ENCODE measurements at regions not wholly inside any gene's neighbourhood (a gene's known extent, or its start where the extent isn't known, plus 50 kb on each side); places are given as distances from the start of the nearest gene placed in this dataset.

GRCh38 chr20:10949930-10950783 is 276.4 kb upstream of the JAG1 start:
- H3K4me3 ChIP-seq: no peak overlapping the region
- no peak for TF ChIP-seq CTCF (IDR thresholded peaks at IDR 0.05; ENCODE audit: borderline replicate concordance)
- intact Hi-C loops (cut with micrococcal nuclease): no loop called here

GRCh38 chr20:10951216-10951615 is 277.4 kb upstream of the JAG1 start:
- TF ChIP-seq CTCF (IDR thresholded peaks at IDR 0.05; ENCODE audit: borderline replicate concordance): no peak
- Histone ChIP-seq H3K4me3 (no peak overlapping the region), H3K4me1 (peaks cover 15% of the 10 kb centered on the region), H3K27me3 (ENCODE audit: low read depth) (no peaks in the 10 kb centered on the region), H3K27ac (replicated peaks) (no peak overlapping the region), H3K36me3 (no peaks in the 10 kb centered on the region), H3K9me3 (replicated peaks) (no peaks in the 10 kb centered on the region)
- DNase-seq: no peak
- intact Hi-C loops (cut with micrococcal nuclease): no loop called here

More at GRCh38 chr20:10949930-10950783, 276.4 kb upstream of the JAG1 start:
- no peaks in the 10 kb centered on the region for H3K27me3 ChIP-seq (ENCODE audit: low read depth)
- no peaks in the 10 kb centered on the region for H3K9me3 ChIP-seq (replicated peaks)
- H3K4me1 ChIP-seq: peaks cover 5% of the 10 kb centered on the region
- no peak overlapping the region for H3K27ac ChIP-seq (replicated peaks)
- DNase-seq: no peak
- no peaks in the 10 kb centered on the region for H3K36me3 ChIP-seq

- no peak for TF ChIP-seq CTCF (IDR thresholded peaks at IDR 0.05; ENCODE audit: borderline replicate concordance)
- H3K27ac ChIP-seq (replicated peaks): no peak overlapping the region
- H3K4me3 ChIP-seq: no peak overlapping the region
- H3K36me3 ChIP-seq: no peaks in the 10 kb centered on the region
- no peaks in the 10 kb centered on the region for H3K9me3 ChIP-seq (replicated peaks)
- no peak for DNase-seq
- H3K27me3 ChIP-seq (ENCODE audit: low read depth): no peaks in the 10 kb centered on the region
- intact Hi-C loops (cut with micrococcal nuclease): no loop called here
- H3K4me1 ChIP-seq: peaks cover 15% of the 10 kb centered on the region
These were observed 278.1 kb upstream of the JAG1 start for GRCh38 chr20:10951904-10952303.

- Histone ChIP-seq H3K27me3 (ENCODE audit: low read depth) (no peaks in the 10 kb centered on the region), H3K27ac (replicated peaks) (no peak overlapping the region), H3K9me3 (replicated peaks) (no peaks in the 10 kb centered on the region), H3K36me3 (no peaks in the 10 kb centered on the region), H3K4me3 (no peak overlapping the region), H3K4me1 (peaks cover 15% of the 10 kb centered on the region)
- intact Hi-C loops (cut with micrococcal nuclease): no loop called here
- DNase-seq: no peak
- no peak for TF ChIP-seq CTCF (IDR thresholded peaks at IDR 0.05; ENCODE audit: borderline replicate concordance)
These were observed 279.6 kb upstream of the JAG1 start for GRCh38 chr20:10953437-10953836.

GRCh38 chr20:10954137-10954840 is 280.5 kb upstream of the JAG1 start:
- Histone ChIP-seq H3K9me3 (replicated peaks) (no peaks in the 10 kb centered on the region), H3K27me3 (ENCODE audit: low read depth) (no peaks in the 10 kb centered on the region), H3K4me3 (no peak overlapping the region), H3K27ac (replicated peaks) (no peak overlapping the region), H3K4me1 (peaks cover 15% of the 10 kb centered on the region), H3K36me3 (no peaks in the 10 kb centered on the region)
- DNase-seq: no peak
- intact Hi-C loops (cut with micrococcal nuclease): no loop called here
- TF ChIP-seq CTCF (IDR thresholded peaks at IDR 0.05; ENCODE audit: borderline replicate concordance): no peak
